CD14-positive monocyte (primary cell): ENCODE measurements at regions not wholly inside any gene's neighbourhood (a gene's known extent, or its start where the extent isn't known, plus 50 kb on each side); places are given as distances from the start of the nearest gene placed in this dataset.

Source experiments
- DNase-seq, 3 donors: peaks; one replicate each; pipeline ENCODE4 v3.0.0-alpha.2; 2011 to 2022
- H2AFZ ChIP-seq: 2 replicates; pipeline ENCODE4 v1.6.0; 2012; ENCODE audit warnings: mild to moderate bottlenecking, low read depth, low read length, inconsistent platforms; ENCODE audit not compliant: insufficient read depth, poor library complexity, severe bottlenecking
- H3K27ac ChIP-seq, 2 donors: 1 replicate in 1 of 2; 2 replicates in 1 of 2; pipeline ENCODE4 v1.5.1; 2012 to 2013; ENCODE audit warnings: low read length in 2 of 2, control low read depth in 1 of 2, inconsistent platforms in 1 of 2, low read depth in 1 of 2, mild to moderate bottlenecking in 1 of 2
- H3K27me3 ChIP-seq, 2 donors: one replicate each; pipeline versions ENCODE4 v1.6.0 to v1.6.1; 2011 to 2013; ENCODE audit warnings: low read length in 2 of 2; ENCODE audit not compliant: control insufficient read depth in 2 of 2, insufficient read depth in 2 of 2
- H3K36me3 ChIP-seq, 2 donors: replicated peaks in 1 of 2; 1 replicate in 1 of 2; 2 replicates in 1 of 2; pipeline versions ENCODE4 v1.5.1 to v1.6.1; 2012 to 2013; ENCODE audit warnings: low read length in 2 of 2, control low read depth in 1 of 2, inconsistent platforms in 1 of 2, mild to moderate bottlenecking in 1 of 2; ENCODE audit not compliant: insufficient read depth in 2 of 2, control insufficient read depth in 1 of 2
- H3K4me1 ChIP-seq, 2 donors: 1 replicate in 1 of 2; 2 replicates in 1 of 2; pipeline versions ENCODE4 v1.5.1 to v1.6.1; 2012 to 2013; ENCODE audit warnings: low read length in 2 of 2, control low read depth in 1 of 2, inconsistent platforms in 1 of 2, mild to moderate bottlenecking in 1 of 2, moderate library complexity in 1 of 2; ENCODE audit not compliant: insufficient read depth in 2 of 2, control insufficient read depth in 1 of 2
- H3K4me2 ChIP-seq: replicated peaks from 2 replicates; pipeline ENCODE3; 2012; ENCODE audit warnings: low read length, moderate library complexity, mild to moderate bottlenecking; ENCODE audit not compliant: poor library complexity, severe bottlenecking; ENCODE audit errors: extremely low read depth
- H3K4me3 ChIP-seq, 3 experiments: fragments of 200-600 bp in 1 of 3; sonication (generic) in 1 of 3; replicated peaks in 1 of 3; 1 replicate in 2 of 3; 2 replicates in 1 of 3; pipeline ENCODE4 v1.5.1; 2011 to 2013; ENCODE audit warnings: low read length in 3 of 3, mild to moderate bottlenecking in 3 of 3, control low read depth in 2 of 3, low read depth in 2 of 3, inconsistent platforms in 1 of 3, moderate library complexity in 1 of 3
- H3K79me2 ChIP-seq: 2 replicates; pipeline ENCODE4 v1.6.0; 2012; ENCODE audit warnings: mild to moderate bottlenecking, control low read depth, inconsistent platforms, low read length, moderate library complexity; ENCODE audit not compliant: insufficient read depth
- H3K9ac ChIP-seq: 2 replicates; pipeline ENCODE4 v1.6.0; 2017; ENCODE audit warnings: low read length, mild to moderate bottlenecking; ENCODE audit not compliant: insufficient read depth, poor library complexity, severe bottlenecking
- H3K9me3 ChIP-seq, 2 donors: replicated peaks in 1 of 2; 1 replicate in 1 of 2; 2 replicates in 1 of 2; pipeline versions ENCODE4 v1.5.1 to v1.6.1; 2012 to 2013; ENCODE audit warnings: low read length in 2 of 2, control low read depth in 1 of 2; ENCODE audit not compliant: control insufficient read depth in 1 of 2, insufficient read depth in 1 of 2
- H4K20me1 ChIP-seq: 2 replicates; pipeline ENCODE4 v1.6.0; 2012; ENCODE audit warnings: mild to moderate bottlenecking, low read length, control low read depth, moderate library complexity; ENCODE audit not compliant: insufficient read depth
- H3K27ac Mint-ChIP-seq, 7 donors: one replicate each; pipeline ENCODE4 v1.8.0; 2020; ENCODE audit warnings: mild to moderate bottlenecking in 7 of 7, mixed read lengths in 7 of 7, moderate library complexity in 6 of 7, inconsistent platforms in 2 of 7
- H3K27me3 Mint-ChIP-seq, 3 donors: one replicate each; pipeline ENCODE4 v1.8.0; 2021 to 2022; ENCODE audit warnings: low read depth in 3 of 3, mild to moderate bottlenecking in 3 of 3, mixed read lengths in 3 of 3, moderate library complexity in 3 of 3, inconsistent platforms in 1 of 3
- H3K36me3 Mint-ChIP-seq, 2 donors: one replicate each; pipeline ENCODE4 v1.8.0; 2020; ENCODE audit warnings: mixed read lengths in 2 of 2, inconsistent platforms in 1 of 2, mild to moderate bottlenecking in 1 of 2
- H3K4me1 Mint-ChIP-seq: one replicate; pipeline ENCODE4 v1.8.0; 2020; ENCODE audit warnings: mild to moderate bottlenecking, mixed read lengths
- H3K4me3 Mint-ChIP-seq, 2 donors: one replicate each; pipeline ENCODE4 v1.8.0; 2020; ENCODE audit warnings: mild to moderate bottlenecking in 2 of 2, mixed read lengths in 2 of 2, moderate library complexity in 1 of 2
- H3K9me3 Mint-ChIP-seq, 7 donors: one replicate each; pipeline ENCODE4 v1.8.0; 2020 to 2022; ENCODE audit warnings: mixed read lengths in 7 of 7, mild to moderate bottlenecking in 6 of 7, moderate library complexity in 6 of 7, inconsistent platforms in 2 of 7
- WGBS: methylation state at CpG from one replicate; pipeline ENCODE4 v1.1.5; 2013; ENCODE audit warnings: missing lambda C conversion rate; ENCODE audit not compliant: insufficient coverage; 5-methylcytosine and 5-hydroxymethylcytosine counted together
- intact Hi-C, 2 donors: fragments of 100-400 bp; cut with micrococcal nuclease; formaldehyde crosslinking; loops; one replicate each; pipeline versions ENCODE4 v1.15.0 to v1.15.1; 2023
- TF ChIP-seq, protein P1 (sequence below): fragments of 200-600 bp; IDR thresholded peaks from one replicate; pipeline ENCODE4 v1.8.0; 2022; ENCODE audit warnings: antibody characterized with exemption, mild to moderate bottlenecking

DNA sequence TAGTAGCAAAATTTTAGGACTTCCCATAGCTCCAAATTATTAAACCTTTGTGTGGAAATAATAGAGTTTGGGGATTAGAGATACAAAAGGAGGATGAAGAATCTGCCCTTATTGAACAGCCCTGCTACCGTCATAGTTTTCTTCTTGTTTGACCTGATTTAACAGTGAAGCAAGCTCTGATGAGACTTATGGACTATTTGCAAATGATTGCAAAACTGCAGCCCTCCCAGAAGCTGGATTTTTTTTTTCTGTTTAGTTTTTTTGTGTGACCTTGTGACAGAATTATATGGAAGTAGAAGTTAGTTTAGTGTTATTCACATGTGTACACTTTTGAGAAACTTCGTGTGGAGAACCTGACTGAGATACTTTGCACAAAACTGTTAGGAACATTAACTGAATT is 267.8 kb downstream of the KCNRG start:
- Mint-ChIP-seq H3K27me3 (no peaks in the 10 kb centered on the region), H3K9me3 (peaks cover under 1 to 9% (median 5%) of the 10 kb centered on the region in 7 donors), H3K36me3 (peaks cover 0 to 2% of the 10 kb centered on the region in 2 donors), H3K27ac (peak overlapping the region in 5 of 7 donors; percentile 4 to 77 (median 60)), H3K4me1 (peaks cover 48% of the 10 kb centered on the region), H3K4me3 (peak overlapping the region in 1 of 2 donors; percentile 18)
- intact Hi-C loops, result loop anchor here (10.0 kb wide), 2 partner anchors 52 to 58 kb away; no protein-coding TSS in a partner anchor
- H3K4me3 ChIP-seq, result no peak overlapping the region
- no peaks in the 10 kb centered on the region for H4K20me1 ChIP-seq
- H3K4me2 ChIP-seq, result peak overlapping the region; percentile 4
- no peak overlapping the region for H2AFZ ChIP-seq
- WGBS, result no CpG with 5 or more reads among the region's 2 CpGs
- no peak overlapping the region for H3K9ac ChIP-seq
- H3K4me1 ChIP-seq, result peaks cover 38 to 44% of the 10 kb centered on the region in 2 donors
- H3K9me3 ChIP-seq, result no peaks in the 10 kb centered on the region
- H3K27me3 ChIP-seq, result no peaks in the 10 kb centered on the region
- peak in 1 of 3 donors; percentile 12 for DNase-seq
- H3K79me2 ChIP-seq, result no peaks in the 10 kb centered on the region
- TF ChIP-seq, protein P1, sequence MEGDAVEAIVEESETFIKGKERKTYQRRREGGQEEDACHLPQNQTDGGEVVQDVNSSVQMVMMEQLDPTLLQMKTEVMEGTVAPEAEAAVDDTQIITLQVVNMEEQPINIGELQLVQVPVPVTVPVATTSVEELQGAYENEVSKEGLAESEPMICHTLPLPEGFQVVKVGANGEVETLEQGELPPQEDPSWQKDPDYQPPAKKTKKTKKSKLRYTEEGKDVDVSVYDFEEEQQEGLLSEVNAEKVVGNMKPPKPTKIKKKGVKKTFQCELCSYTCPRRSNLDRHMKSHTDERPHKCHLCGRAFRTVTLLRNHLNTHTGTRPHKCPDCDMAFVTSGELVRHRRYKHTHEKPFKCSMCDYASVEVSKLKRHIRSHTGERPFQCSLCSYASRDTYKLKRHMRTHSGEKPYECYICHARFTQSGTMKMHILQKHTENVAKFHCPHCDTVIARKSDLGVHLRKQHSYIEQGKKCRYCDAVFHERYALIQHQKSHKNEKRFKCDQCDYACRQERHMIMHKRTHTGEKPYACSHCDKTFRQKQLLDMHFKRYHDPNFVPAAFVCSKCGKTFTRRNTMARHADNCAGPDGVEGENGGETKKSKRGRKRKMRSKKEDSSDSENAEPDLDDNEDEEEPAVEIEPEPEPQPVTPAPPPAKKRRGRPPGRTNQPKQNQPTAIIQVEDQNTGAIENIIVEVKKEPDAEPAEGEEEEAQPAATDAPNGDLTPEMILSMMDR, result no peak
- no peaks in the 10 kb centered on the region for H3K36me3 ChIP-seq
- no peak overlapping the region for H3K27ac ChIP-seq

DNA sequence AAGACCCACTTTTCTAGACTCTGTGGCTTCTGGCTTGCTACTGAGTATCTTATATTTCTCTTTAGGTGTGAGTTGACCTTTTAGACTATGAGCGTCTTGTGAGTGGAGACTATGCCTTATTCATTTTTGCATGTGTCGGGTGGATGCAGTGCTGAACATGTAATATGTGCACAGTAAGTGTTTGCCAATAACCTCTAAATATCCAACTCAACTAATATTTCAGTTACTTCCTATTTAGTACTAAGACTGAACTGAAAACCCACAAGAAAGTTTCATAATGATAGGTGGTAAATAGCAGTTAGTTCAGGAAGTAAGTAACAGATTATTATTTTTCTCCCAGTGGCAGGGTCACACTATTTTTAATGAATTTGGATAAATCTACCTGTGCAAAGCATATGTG is 269.3 kb downstream of the KCNRG start:
- Mint-ChIP-seq H3K36me3 (peaks cover 2 to 7% of the 10 kb centered on the region in 2 donors), H3K27ac (peak overlapping the region; percentile 75 to 91 (median 90)), H3K27me3 (no peaks in the 10 kb centered on the region), H3K4me1 (peaks cover 56% of the 10 kb centered on the region), H3K9me3 (peaks cover 2 to 10% (median 5%) of the 10 kb centered on the region in 7 donors), H3K4me3 (peak overlapping the region in 1 of 2 donors; percentile 21)
- Histone ChIP-seq H4K20me1 (no peaks in the 10 kb centered on the region), H3K4me3 (peak overlapping the region in 1 of 3 experiments; percentile 29), H3K9me3 (no peaks in the 10 kb centered on the region), H3K36me3 (no peaks in the 10 kb centered on the region), H3K4me1 (peaks cover 48 to 53% of the 10 kb centered on the region in 2 donors), H3K9ac (no peak overlapping the region), H3K27me3 (no peaks in the 10 kb centered on the region), H3K79me2 (no peaks in the 10 kb centered on the region), H3K27ac (peak overlapping the region in 1 of 2 donors; percentile 68), H2AFZ (no peak overlapping the region), H3K4me2 (peak overlapping the region; percentile 42)
- DNase-seq, result peak; percentile 46 to 70 (median 53)
- WGBS, result no CpG with 5 or more reads among the region's 2 CpGs
- intact Hi-C loops, result loop anchor here (10.0 kb wide), 2 partner anchors 50 to 60 kb away; no protein-coding TSS in a partner anchor
- TF ChIP-seq, protein P1, result no peak
